Islet precursor cell (in vitro differentiated cells): ENCODE measurements at regions not wholly inside any gene's neighbourhood (a gene's known extent, or its start where the extent isn't known, plus 50 kb on each side); places are given as distances from the start of the nearest gene placed in this dataset.

Experiments
- DNase-seq: peaks from one replicate; pipeline ENCODE4 v3.0.0-alpha.2; 2018

- peak; percentile 83 for DNase-seq
Measured at GRCh38 chr3:174408310-174408709, 450.8 kb upstream of the NAALADL2 start.

GRCh38 chr3:174409086-174409743 lies 449.9 kb upstream of the NAALADL2 start:
- peak; percentile 78 for DNase-seq

DNA sequence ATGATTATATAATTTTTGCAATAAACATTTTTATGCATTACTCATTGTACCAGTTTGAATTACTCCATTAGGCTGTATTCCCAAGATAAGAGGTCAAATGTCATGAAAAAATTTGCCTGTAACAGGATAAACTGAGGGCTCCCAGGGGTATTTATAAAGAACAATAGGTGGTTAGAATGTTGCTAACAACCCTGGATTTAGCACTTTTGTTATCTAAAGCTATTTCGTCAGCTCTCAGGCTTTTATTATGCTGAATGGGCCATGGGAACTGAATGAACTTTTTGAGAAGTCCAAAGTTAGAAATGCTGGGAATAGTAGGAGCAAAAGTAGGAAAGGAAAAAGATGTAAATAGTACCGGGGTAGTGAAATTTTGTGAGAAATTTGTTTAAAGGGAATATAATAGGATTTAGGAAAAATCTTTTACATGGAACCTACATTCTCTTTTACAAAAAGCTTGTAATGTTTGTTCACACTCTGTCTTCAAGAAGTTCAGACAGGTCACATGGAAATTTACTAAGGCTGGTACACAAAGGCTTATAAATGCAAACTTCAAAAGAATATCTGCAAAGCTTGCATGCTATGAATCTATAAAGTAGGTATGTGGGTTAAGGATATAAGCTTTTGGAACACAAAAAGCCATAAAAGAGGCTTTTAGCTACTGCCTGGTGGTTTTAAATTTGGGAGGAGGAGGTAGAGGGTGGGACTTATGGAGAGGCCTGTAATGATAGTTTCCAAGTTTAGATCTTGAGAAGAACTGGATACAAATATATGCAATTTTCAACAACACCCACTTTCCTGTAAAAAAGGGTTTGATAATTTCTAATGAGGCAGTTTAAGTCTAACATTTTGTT lies 445.8 kb upstream of the NAALADL2 start:
- DNase-seq: no peak

DNA sequence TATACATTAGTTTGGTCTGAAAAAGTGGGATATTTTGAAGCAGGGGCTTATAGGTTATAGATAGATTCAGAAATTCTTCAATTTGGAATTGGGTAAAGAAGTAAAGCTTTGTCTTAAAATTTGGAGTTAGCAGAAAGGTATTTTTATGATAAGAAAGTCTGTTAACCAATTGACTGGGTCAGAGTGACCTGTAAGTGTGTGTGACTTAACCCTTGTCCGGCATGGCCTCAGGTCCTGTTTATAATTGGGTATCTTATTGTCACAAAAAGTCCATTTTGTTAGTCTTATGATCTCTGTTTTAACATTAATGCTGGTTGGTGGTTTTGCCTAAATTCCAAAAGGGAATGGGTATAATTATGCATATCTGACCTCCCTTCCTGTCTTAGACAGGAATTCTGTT lies 444.2 kb upstream of the NAALADL2 start:
- no peak for DNase-seq

- no peak for DNase-seq
Measured at GRCh38 chr3:174417573-174417972, 441.6 kb upstream of the NAALADL2 start.

DNA sequence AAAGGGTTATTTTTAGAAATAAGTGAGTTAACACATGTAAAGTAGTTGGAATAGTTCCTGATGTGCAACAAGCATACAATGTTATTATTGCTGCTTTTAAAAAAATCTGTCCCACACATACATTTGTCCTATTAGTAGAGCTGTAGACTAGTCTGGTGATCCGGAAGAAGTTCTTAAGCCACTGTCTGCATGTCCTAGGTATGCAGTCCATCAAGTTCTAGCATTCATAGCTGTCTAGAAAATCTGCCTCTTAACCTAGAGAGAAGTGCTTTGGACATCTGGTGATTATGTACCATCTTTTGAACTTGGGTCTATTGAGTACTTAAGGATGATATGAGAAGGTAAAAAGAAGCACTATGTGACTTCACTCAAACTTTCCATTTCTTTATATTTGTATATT lies 439.9 kb upstream of the NAALADL2 start:
- no peak for DNase-seq

DNA sequence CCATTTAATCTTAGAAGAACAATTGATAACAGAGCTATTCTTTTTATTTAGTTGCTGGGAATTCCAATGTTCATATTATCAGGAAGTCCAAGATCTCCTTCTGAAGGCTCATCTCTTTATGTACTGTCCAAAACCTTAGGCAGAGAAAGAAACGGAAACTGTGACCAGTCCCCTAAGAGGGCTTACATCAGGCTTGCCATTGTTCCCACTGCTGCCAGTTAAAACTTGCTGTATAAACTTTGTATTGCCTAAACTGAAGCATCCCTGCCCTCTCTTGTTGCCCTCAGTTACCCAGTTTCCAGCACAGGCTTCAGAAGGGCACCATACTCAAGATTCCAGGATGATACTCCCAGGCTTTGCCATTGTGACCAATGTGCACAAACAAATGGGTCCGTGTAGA lies 435.2 kb upstream of the NAALADL2 start:
- DNase-seq: no peak

DNA sequence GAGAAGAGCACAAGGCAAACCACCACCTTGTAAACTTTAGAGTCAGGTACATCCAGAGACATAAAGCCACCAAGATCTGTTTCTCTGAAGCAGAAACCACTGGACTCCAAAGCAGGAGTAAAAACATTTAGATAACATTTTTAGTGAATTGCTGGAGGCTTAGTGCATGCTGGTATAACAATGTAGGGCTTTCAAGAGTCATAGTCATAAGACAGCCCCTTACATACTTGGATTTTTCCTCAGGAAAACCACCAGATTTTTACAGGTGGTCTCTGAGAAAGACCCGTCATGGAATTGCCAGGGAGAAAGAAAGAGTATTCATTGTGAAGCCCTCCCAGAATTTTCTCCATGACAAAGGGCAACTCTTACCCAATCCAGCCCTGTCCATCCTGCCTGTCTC lies 434.5 kb upstream of the NAALADL2 start:
- no peak for DNase-seq

GRCh38 chr3:174425422-174425821 lies 433.7 kb upstream of the NAALADL2 start:
- DNase-seq: no peak

- peak; percentile 48 for DNase-seq
Measured at GRCh38 chr3:174430986-174431385, 428.1 kb upstream of the NAALADL2 start.

- DNase-seq: peak; percentile 50
Measured at GRCh38 chr3:174431717-174432116, 427.4 kb upstream of the NAALADL2 start.

GRCh38 chr3:174436367-174436766 lies 422.8 kb upstream of the NAALADL2 start:
- peak; percentile 71 for DNase-seq

- DNase-seq: no peak
Measured at GRCh38 chr3:174438501-174439145, 420.5 kb upstream of the NAALADL2 start.

GRCh38 chr3:174439331-174440252 lies 419.5 kb upstream of the NAALADL2 start:
- peak; percentile 68 for DNase-seq

GRCh38 chr3:174440253-174440701 lies 418.9 kb upstream of the NAALADL2 start:
- no peak for DNase-seq

GRCh38 chr3:174440741-174441587 lies 418.2 kb upstream of the NAALADL2 start:
- peak; percentile 95 for DNase-seq

DNA sequence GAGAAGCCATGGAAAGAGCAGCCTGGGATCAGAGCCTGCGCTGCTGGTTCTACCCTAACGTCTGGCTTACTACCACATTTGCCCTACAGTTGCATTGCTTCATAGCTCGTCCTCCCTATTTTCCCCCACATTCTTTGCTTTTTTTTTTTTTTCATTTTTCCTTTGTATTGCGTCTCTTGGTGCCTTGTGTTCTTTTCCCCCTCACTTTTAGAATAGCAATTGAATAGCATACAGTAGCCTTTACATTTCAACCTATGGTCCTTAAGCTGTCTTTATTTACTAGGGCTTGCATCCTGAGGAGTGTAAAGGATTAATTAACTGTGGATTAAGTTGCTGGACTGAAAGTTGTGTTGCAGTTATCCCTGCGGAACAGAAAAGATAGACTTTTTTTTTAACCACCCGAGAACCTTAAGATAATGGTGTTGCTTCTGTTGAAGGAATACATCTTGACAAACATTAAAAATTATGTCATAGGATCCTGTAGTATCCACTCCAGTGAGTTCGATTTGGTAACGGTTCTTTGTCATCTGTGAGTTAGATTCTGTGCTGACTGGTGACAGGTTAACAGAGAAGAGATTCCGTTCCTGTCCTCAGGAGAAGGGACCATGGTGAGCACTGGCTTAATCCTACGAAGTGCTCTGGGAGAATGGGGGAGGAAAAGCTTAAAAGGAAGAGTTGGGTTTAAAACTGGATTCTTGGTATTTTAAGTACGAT lies 417.4 kb upstream of the NAALADL2 start:
- no peak for DNase-seq

GRCh38 chr3:174442302-174442682 lies 416.8 kb upstream of the NAALADL2 start:
- no peak for DNase-seq

GRCh38 chr3:174444391-174444790 lies 414.7 kb upstream of the NAALADL2 start:
- no peak for DNase-seq

- no peak for DNase-seq
Measured at GRCh38 chr3:174457758-174458157, 401.4 kb upstream of the NAALADL2 start.

GRCh38 chr3:174460831-174461230 lies 398.3 kb upstream of the NAALADL2 start:
- DNase-seq: no peak
